ENCODE measurements at regions not wholly inside any gene's neighbourhood (a gene's known extent, or its start where the extent isn't known, plus 50 kb on each side); places are given as distances from the start of the nearest gene placed in this dataset.
A peak's percentile ranks its signal among the peaks of the same experiment; 100 is the strongest.

DNA sequence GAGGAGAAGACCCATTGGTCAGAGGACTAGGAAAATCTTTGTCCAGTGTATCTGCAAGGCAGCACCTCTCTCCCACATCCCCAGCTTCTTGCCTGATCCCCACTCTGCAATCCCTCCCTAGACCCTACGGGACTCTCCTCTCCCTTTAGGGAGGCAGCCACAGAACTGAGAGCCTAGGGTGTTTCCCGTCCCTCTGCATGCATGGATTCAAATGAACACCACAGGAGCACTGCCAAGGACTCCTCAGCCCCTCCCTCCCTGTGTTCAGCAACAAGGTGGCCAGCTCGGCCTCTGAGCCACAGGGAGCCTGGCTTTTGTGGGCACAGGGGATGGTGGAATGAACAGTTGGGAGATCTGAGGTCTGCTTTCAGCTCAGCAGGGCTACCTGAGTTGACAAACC lies 117.1 kb downstream of the TXNL1 start:
- no peak overlapping the region for H3K4me3 ChIP-seq (ENCODE audit: low read length)
- no peak for DNase-seq (ENCODE audit: low read depth)
- TF ChIP-seq CTCF (IDR thresholded peaks at IDR 0.05; ENCODE audit: insufficient read depth, low read depth, low read length, missing control alignments), result no peak

DNA sequence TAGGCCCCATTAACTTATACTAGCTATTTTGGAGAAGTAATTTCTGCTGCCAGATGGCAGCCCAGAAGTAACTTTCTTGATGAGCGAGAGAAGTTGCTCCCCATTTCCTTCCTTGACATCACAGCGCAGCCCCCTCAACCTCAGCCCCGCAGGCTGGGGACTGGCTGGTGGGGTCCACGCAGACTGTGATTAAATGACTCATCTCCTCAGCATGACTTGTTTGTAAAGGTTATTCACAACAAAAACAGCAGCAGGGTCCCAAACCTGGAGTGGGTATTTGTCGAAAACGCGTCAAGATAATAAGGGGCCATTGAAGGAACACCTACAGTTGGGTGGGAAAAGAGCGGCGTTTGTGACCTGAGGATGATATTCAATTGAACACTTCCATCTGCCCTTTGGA lies 120.6 kb downstream of the TXNL1 start:
- DNase-seq (ENCODE audit: low read depth), result no peak
- H3K4me3 ChIP-seq (ENCODE audit: low read length), result no peak overlapping the region
- no peak for TF ChIP-seq CTCF (IDR thresholded peaks at IDR 0.05; ENCODE audit: insufficient read depth, low read depth, low read length, missing control alignments)

- no peak overlapping the region for H3K4me3 ChIP-seq (ENCODE audit: low read length)
- no peak for DNase-seq (ENCODE audit: low read depth)
- TF ChIP-seq CTCF (IDR thresholded peaks at IDR 0.05; ENCODE audit: insufficient read depth, low read depth, low read length, missing control alignments), result no peak
Measured at GRCh38 chr18:56517196-56517595, 121.2 kb downstream of the TXNL1 start.

DNA sequence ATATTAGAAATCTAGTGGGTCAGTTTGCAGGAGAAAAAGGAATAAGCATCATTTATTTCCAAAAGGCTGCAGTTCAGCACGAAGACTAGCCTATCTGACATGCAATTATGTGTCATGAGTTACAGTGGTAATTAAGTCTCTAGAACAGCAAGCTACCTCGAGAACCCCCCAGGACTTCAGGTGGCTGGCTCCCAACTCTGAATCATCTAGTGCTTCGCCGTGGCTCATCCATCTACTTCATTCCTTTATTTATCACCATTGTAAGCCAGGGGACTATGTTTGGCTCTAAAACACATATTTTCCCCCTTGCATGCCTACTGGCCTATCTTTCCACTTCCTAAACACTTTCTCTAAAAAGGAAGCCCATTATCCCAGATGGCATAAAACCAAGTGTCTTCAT lies 121.6 kb downstream of the TXNL1 start:
- no peak for TF ChIP-seq CTCF (IDR thresholded peaks at IDR 0.05; ENCODE audit: insufficient read depth, low read depth, low read length, missing control alignments)
- no peak for DNase-seq (ENCODE audit: low read depth)
- no peak overlapping the region for H3K4me3 ChIP-seq (ENCODE audit: low read length)

- DNase-seq (ENCODE audit: low read depth), result no peak
- no peak overlapping the region for H3K4me3 ChIP-seq (ENCODE audit: low read length)
- no peak for TF ChIP-seq CTCF (IDR thresholded peaks at IDR 0.05; ENCODE audit: insufficient read depth, low read depth, low read length, missing control alignments)
Measured at GRCh38 chr18:56515522-56515921, 122.9 kb downstream of the TXNL1 start.

DNA sequence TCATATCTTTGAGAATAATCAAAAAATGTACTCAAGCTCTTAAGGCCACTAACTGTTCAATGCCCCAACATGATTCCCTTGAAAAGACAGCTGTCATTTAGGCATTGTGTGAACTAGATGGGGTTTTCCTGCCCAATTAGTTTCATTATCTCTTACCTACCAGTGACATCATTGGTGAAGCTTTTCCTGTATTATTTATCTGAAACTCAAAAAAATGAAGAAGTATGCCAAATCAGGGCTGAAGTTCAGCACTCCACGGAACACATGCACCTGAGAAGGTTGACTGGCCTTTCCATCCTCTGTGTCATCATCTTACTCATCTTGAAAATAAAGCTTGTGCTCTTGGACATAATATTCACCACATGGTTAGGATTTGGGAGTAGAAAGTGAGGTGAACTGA lies 126.4 kb downstream of the TXNL1 start:
- no peak overlapping the region for H3K4me3 ChIP-seq (ENCODE audit: low read length)
- no peak for TF ChIP-seq CTCF (IDR thresholded peaks at IDR 0.05; ENCODE audit: insufficient read depth, low read depth, low read length, missing control alignments)
- peak; percentile 16 for DNase-seq (ENCODE audit: low read depth)

- no peak for DNase-seq (ENCODE audit: low read depth)
- no peak for TF ChIP-seq CTCF (IDR thresholded peaks at IDR 0.05; ENCODE audit: insufficient read depth, low read depth, low read length, missing control alignments)
- no peak overlapping the region for H3K4me3 ChIP-seq (ENCODE audit: low read length)
Measured at GRCh38 chr18:56510108-56510507, 128.3 kb downstream of the TXNL1 start.
